ENCODE measurements at regions not wholly inside any gene's neighbourhood (a gene's known extent, or its start where the extent isn't known, plus 50 kb on each side); places are given as distances from the start of the nearest gene placed in this dataset.

DNA sequence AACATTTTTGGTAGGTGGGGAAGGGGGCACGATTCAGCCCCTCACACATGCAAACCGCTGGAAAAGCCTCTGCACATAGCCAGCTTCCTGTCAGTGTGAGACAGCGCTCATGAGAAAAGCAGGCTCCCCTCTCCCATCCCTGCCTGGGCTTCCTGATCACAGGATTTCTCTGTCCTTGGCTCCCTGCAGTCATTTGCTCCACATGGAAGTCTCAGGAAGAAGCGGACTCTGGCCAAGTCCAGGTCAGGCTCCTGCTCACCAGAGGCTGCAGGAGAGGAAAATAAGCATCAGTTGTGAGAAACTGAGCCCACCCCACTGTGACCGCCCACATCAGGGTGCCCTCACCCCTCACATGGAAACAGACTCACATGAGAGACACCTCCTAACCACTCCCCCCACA lies 664.3 kb upstream of the TENM3 start:
- Histone ChIP-seq H3K9ac (ENCODE audit: low read depth, low read length) (no peak overlapping the region), H3K36me3 (ENCODE audit: insufficient read depth, low read length) (peaks cover 3% of the 10 kb centered on the region), H3K9me3 (ENCODE audit: control insufficient read depth, insufficient read depth, low read length) (no peaks in the 10 kb centered on the region; the same call in 1 of the 2 replicates), H3K4me1 (ENCODE audit: insufficient read depth, low read length) (no peaks in the 10 kb centered on the region)

GRCh38 chr4:181579486-181579885 lies 663.7 kb upstream of the TENM3 start:
- Histone ChIP-seq H3K9me3 (ENCODE audit: control insufficient read depth, insufficient read depth, low read length) (no peaks in the 10 kb centered on the region; the same call in 1 of the 2 replicates), H3K9ac (ENCODE audit: low read depth, low read length) (no peak overlapping the region), H3K4me1 (ENCODE audit: insufficient read depth, low read length) (no peaks in the 10 kb centered on the region), H3K36me3 (ENCODE audit: insufficient read depth, low read length) (peaks cover 3% of the 10 kb centered on the region)

GRCh38 chr4:181581983-181582382 lies 661.2 kb upstream of the TENM3 start:
- no peak overlapping the region for H3K9ac ChIP-seq (ENCODE audit: low read depth, low read length)
- no peaks in the 10 kb centered on the region for H3K4me1 ChIP-seq (ENCODE audit: insufficient read depth, low read length)
- peaks cover 3% of the 10 kb centered on the region for H3K36me3 ChIP-seq (ENCODE audit: insufficient read depth, low read length)
- no peaks in the 10 kb centered on the region; the same call in 1 of the 2 replicates for H3K9me3 ChIP-seq (ENCODE audit: control insufficient read depth, insufficient read depth, low read length)

DNA sequence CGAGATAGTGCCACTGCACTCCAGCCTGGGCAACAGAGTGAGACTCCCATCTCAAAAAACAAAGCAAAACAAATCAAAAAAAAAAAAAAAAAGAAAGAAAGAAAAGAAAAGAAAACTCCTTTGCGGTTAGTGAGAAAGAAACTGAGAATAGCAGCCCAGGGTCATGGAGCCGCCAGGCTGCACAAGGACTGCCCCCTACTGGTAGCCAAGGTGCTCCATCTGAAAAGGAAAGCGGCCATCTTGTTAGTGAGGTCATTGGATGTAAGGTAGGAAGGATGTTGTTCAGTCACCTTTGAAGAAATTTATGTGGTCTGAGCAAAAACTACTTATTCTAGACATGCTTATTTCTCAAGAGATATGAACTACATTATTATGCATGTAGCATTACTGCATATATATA lies 660.6 kb upstream of the TENM3 start:
- H3K36me3 ChIP-seq (ENCODE audit: insufficient read depth, low read length), result peaks cover 3% of the 10 kb centered on the region
- no peaks in the 10 kb centered on the region for H3K4me1 ChIP-seq (ENCODE audit: insufficient read depth, low read length)
- no peaks in the 10 kb centered on the region; the same call in 1 of the 2 replicates for H3K9me3 ChIP-seq (ENCODE audit: control insufficient read depth, insufficient read depth, low read length)
- H3K9ac ChIP-seq (ENCODE audit: low read depth, low read length), result no peak overlapping the region

DNA sequence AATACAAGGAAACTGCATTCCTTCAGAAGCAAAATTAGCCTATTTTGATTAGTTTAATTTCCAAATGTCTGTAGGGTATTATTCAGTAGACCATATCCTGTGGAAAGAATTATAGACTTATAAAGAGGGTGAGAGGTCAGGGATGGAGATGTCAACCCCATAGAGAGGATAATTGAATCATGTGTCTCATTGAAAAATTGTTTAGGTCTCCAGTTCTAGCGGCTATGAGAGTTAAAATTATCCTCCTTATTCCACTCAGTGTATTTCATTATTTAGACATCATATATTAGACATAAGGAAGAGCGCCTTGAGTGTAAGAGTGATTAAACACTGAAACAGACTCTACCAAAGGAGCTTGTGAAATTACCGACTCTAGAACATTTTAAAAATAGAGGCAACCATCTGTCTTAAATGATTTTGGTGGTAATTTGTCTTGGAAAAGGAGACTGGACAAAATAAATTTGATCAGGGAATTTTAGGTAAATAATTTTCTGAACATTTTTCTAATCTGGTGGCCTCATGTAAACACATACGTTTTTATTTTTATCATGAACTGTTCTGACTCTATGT lies 654.4 kb upstream of the TENM3 start:
- Histone ChIP-seq H3K36me3 (ENCODE audit: insufficient read depth, low read length) (no peaks in the 10 kb centered on the region), H3K4me1 (ENCODE audit: insufficient read depth, low read length) (no peaks in the 10 kb centered on the region), H3K9me3 (ENCODE audit: control insufficient read depth, insufficient read depth, low read length) (no peaks in the 10 kb centered on the region; the same call in 1 of the 2 replicates), H3K9ac (ENCODE audit: low read depth, low read length) (no peak overlapping the region)

DNA sequence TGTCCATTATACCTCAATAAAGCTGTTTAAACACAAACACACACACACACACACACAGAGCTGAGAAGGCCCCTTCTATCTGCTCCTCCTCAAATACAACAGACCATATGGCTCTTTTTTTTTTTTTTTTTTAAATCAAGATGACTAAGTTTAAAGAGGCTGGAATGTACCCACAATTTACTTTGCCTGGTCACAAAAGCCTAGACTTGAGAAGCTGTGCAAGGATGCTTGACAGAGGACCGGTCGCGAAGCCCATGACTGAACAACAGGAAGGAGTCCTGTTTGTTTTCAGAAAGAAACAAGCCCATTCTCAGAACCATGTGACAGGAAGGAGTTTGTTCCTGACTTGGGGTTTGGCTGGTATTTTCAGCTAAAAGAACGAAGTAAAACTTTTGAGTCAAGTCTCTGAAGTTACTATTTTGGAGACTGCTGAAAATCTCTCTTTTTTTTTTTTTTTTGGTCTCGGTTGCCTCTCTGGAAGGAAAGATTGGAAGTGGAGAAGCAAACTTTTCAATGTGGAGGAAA lies 650.9 kb upstream of the TENM3 start:
- H3K36me3 ChIP-seq (ENCODE audit: insufficient read depth, low read length), result no peaks in the 10 kb centered on the region
- H3K4me1 ChIP-seq (ENCODE audit: insufficient read depth, low read length), result no peaks in the 10 kb centered on the region
- no peaks in the 10 kb centered on the region for H3K9me3 ChIP-seq (ENCODE audit: control insufficient read depth, insufficient read depth, low read length)
- H3K9ac ChIP-seq (ENCODE audit: low read depth, low read length), result no peak overlapping the region

- no peak overlapping the region for H3K9ac ChIP-seq (ENCODE audit: low read depth, low read length)
- H3K4me1 ChIP-seq (ENCODE audit: insufficient read depth, low read length), result no peaks in the 10 kb centered on the region
- H3K9me3 ChIP-seq (ENCODE audit: control insufficient read depth, insufficient read depth, low read length), result no peaks in the 10 kb centered on the region
- no peaks in the 10 kb centered on the region for H3K36me3 ChIP-seq (ENCODE audit: insufficient read depth, low read length)
These were observed 649.5 kb upstream of the TENM3 start for GRCh38 chr4:181593703-181594102.

GRCh38 chr4:181594188-181594587 lies 649.0 kb upstream of the TENM3 start:
- H3K9me3 ChIP-seq (ENCODE audit: control insufficient read depth, insufficient read depth, low read length), result no peaks in the 10 kb centered on the region
- no peaks in the 10 kb centered on the region for H3K4me1 ChIP-seq (ENCODE audit: insufficient read depth, low read length)
- H3K9ac ChIP-seq (ENCODE audit: low read depth, low read length), result no peak overlapping the region
- H3K36me3 ChIP-seq (ENCODE audit: insufficient read depth, low read length), result no peaks in the 10 kb centered on the region

DNA sequence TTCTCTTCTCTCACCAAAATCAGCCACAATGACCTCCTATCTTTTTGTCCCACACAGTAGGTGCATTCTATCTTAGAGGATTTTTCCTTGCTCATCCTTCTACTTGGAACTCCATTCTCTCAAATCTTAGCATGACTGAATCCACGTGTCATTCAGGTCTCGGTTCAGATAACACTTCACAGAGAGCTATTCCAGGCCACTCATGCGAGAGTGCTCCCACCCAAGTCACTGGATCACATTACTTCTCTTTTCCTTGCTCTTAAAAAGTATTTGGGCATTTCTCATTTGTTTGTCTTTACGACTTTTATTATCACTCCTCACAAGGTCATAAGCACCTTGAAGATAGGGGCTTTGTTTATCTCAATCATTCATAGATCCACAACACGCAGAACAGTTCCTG lies 647.5 kb upstream of the TENM3 start:
- no peaks in the 10 kb centered on the region for H3K4me1 ChIP-seq (ENCODE audit: insufficient read depth, low read length)
- H3K9ac ChIP-seq (ENCODE audit: low read depth, low read length), result no peak overlapping the region
- H3K36me3 ChIP-seq (ENCODE audit: insufficient read depth, low read length), result no peaks in the 10 kb centered on the region
- H3K9me3 ChIP-seq (ENCODE audit: control insufficient read depth, insufficient read depth, low read length), result no peaks in the 10 kb centered on the region

DNA sequence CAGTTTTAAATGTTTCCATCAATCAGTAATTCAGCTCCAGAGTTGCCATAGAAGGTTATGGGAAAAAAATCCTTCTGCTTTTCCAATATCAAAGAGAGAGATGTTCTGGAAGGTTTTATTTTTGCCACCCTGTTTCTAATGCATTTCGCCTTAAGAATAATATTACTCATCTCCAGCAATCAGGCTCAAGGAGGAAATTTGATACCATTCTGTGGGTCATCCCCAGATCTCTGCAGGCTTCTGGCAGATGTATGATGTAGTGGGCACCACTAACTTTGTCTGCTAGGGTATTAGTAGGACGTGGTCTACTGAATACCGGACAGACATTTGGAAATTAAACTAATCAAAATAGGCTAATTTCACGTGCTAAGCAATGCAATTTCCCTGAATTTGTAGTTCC lies 645.4 kb upstream of the TENM3 start:
- Histone ChIP-seq H3K9me3 (ENCODE audit: control insufficient read depth, insufficient read depth, low read length) (no peaks in the 10 kb centered on the region), H3K36me3 (ENCODE audit: insufficient read depth, low read length) (no peaks in the 10 kb centered on the region), H3K9ac (ENCODE audit: low read depth, low read length) (no peak overlapping the region), H3K4me1 (ENCODE audit: insufficient read depth, low read length) (no peaks in the 10 kb centered on the region)

GRCh38 chr4:181599134-181599533 lies 644.1 kb upstream of the TENM3 start:
- no peak overlapping the region for H3K9ac ChIP-seq (ENCODE audit: low read depth, low read length)

GRCh38 chr4:181601103-181601502 lies 642.1 kb upstream of the TENM3 start:
- no peaks in the 10 kb centered on the region for H3K4me1 ChIP-seq (ENCODE audit: insufficient read depth, low read length)
- H3K9me3 ChIP-seq (ENCODE audit: control insufficient read depth, insufficient read depth, low read length), result no peaks in the 10 kb centered on the region
- no peaks in the 10 kb centered on the region for H3K36me3 ChIP-seq (ENCODE audit: insufficient read depth, low read length)
- no peak overlapping the region for H3K9ac ChIP-seq (ENCODE audit: low read depth, low read length)

More at GRCh38 chr4:181599134-181599533, 644.1 kb upstream of the TENM3 start:
- no peaks in the 10 kb centered on the region for H3K36me3 ChIP-seq (ENCODE audit: insufficient read depth, low read length)
- no peaks in the 10 kb centered on the region for H3K9me3 ChIP-seq (ENCODE audit: control insufficient read depth, insufficient read depth, low read length)
- no peaks in the 10 kb centered on the region for H3K4me1 ChIP-seq (ENCODE audit: insufficient read depth, low read length)

DNA sequence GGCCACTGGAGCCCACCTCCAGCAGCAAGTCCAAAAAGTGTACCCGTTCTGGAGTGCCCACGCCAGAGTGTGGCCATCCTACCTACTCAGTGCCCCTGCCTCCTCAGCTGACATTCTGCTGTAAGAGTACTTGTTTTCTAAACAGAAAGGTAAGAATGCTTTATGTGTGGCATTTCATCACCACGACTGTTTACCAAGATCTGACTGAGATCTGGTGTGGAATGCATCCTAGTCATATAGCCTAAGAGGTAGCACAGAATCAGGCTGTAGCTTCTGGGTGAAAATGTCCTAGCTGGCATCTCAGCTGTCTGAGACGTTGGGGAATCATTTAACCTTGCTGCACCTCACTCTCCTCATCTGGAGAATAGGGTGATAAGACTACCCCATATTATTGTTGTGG lies 638.7 kb upstream of the TENM3 start:
- Histone ChIP-seq H3K36me3 (ENCODE audit: insufficient read depth, low read length) (no peaks in the 10 kb centered on the region), H3K4me1 (ENCODE audit: insufficient read depth, low read length) (0 out of 2 replicates have a peak, but pooled peaks cover 9% of the 10 kb centered on the region), H3K9me3 (ENCODE audit: control insufficient read depth, insufficient read depth, low read length) (no peaks in the 10 kb centered on the region), H3K9ac (ENCODE audit: low read depth, low read length) (no peak overlapping the region)

GRCh38 chr4:181606300-181606699 lies 636.9 kb upstream of the TENM3 start:
- H3K9me3 ChIP-seq (ENCODE audit: control insufficient read depth, insufficient read depth, low read length), result no peaks in the 10 kb centered on the region
- no peaks in the 10 kb centered on the region for H3K36me3 ChIP-seq (ENCODE audit: insufficient read depth, low read length)
- 0 out of 2 replicates have a peak, but pooled peaks cover 9% of the 10 kb centered on the region for H3K4me1 ChIP-seq (ENCODE audit: insufficient read depth, low read length)
- no peak overlapping the region for H3K9ac ChIP-seq (ENCODE audit: low read depth, low read length)

DNA sequence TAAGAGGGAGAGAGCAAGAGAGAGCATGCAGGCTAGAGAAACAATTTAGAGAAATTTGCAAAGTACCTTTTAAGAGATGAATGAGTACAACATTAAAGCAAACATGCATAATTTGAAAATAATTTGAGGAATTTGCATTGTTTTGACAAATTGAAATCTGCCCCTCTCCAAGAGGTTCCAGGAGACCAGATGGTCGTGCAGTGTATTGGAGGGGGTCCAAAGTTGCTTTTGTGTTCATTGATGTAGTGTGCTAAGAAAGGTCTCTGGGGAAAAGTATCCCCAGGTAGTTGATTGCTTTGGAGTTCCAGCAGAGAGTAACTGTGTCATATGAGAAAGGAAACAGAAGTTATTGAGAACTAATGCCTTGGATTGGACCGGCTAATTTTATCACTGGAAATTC lies 635.0 kb upstream of the TENM3 start:
- no peak overlapping the region for H3K9ac ChIP-seq (ENCODE audit: low read depth, low read length)
- H3K36me3 ChIP-seq (ENCODE audit: insufficient read depth, low read length), result no peaks in the 10 kb centered on the region
- 0 out of 2 replicates have a peak, but pooled peaks cover 9% of the 10 kb centered on the region for H3K4me1 ChIP-seq (ENCODE audit: insufficient read depth, low read length)
- no peaks in the 10 kb centered on the region for H3K9me3 ChIP-seq (ENCODE audit: control insufficient read depth, insufficient read depth, low read length)
